ENCODE measurements at regions not wholly inside any gene's neighbourhood (a gene's known extent, or its start where the extent isn't known, plus 50 kb on each side); places are given as distances from the start of the nearest gene placed in this dataset.

GRCh38 chr13:50071379-50071778 lies 56.1 kb downstream of the KCNRG start:
- DNase-seq (ENCODE audit: low spot score), result no peak

DNA sequence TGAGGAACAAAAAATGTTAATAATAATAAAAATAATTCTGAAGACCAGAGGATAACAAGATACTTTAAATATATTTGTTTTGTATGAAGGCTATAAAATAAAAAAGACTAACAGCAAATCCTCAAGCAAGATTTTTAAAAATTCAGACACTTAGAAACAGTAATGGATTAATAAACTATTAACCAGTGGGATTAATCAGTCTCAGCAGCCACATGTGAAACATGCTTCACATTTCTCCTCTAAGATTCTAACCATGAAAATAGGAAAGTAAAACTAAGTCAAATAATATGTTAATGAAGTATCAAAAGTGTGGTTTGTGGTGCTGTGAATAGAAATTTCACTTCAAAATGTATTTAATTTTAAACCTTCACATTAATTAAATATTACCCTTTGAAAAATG lies 57.4 kb downstream of the KCNRG start:
- DNase-seq (ENCODE audit: low spot score), result no peak

DNA sequence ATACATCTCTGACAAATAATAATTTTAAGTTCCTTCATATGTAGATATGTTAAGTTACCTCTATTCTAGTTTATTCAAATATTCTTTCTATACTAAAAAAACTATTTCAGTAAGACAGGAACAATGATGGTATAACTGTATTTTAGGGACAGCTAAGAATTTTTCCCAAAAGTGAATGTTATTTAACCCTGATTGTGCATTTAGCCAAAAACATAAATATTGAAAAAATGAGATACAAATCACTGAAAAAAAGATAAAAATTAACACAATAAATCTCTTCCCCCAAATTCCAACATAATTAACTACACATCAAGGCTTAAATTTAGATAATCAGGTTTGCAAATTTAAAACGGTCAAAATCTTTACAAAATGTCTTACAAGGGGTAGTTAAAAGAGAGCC lies 58.1 kb downstream of the KCNRG start:
- DNase-seq (ENCODE audit: low spot score), result no peak

DNA sequence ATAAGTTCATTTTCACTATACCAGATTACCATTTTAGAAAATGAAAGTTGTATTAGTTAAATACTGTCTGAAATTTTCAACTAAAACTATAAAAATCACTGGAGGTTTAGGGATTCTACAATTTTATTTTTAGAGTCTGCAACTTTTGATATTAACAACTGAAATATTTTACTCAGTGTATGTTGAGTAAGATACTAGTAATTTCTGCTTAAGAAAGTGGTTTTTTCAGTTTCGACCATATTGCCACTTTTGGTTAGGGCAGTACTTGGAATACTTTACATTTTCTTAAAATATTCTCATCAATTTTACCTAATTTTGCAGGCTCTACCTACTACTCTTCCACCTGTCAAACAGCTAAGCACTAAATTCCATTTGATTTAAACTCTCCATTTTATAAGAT lies 59.6 kb downstream of the KCNRG start:
- no peak for DNase-seq (ENCODE audit: low spot score)

GRCh38 chr13:50075619-50076097 lies 60.4 kb downstream of the KCNRG start:
- DNase-seq (ENCODE audit: low spot score), result no peak

GRCh38 chr13:50077431-50077830 lies 62.2 kb downstream of the KCNRG start:
- DNase-seq (ENCODE audit: low spot score), result no peak

GRCh38 chr13:50078231-50078894 lies 63.1 kb downstream of the KCNRG start:
- no peak for DNase-seq (ENCODE audit: low spot score)

GRCh38 chr13:50078895-50079654 lies 63.8 kb downstream of the KCNRG start:
- no peak for DNase-seq (ENCODE audit: low spot score)

GRCh38 chr13:50079655-50080202 lies 64.5 kb downstream of the KCNRG start:
- DNase-seq (ENCODE audit: low spot score), result no peak

GRCh38 chr13:50080203-50080910 lies 65.1 kb downstream of the KCNRG start:
- DNase-seq (ENCODE audit: low spot score), result peak; percentile 49

- peak; percentile 47 for DNase-seq (ENCODE audit: low spot score)
Measured at GRCh38 chr13:50080911-50081678, 65.9 kb downstream of the KCNRG start.

GRCh38 chr13:50081679-50082425 lies 66.6 kb downstream of the KCNRG start:
- DNase-seq (ENCODE audit: low spot score), result peak; percentile 99

- peak; percentile 83 for DNase-seq (ENCODE audit: low spot score)
Measured at GRCh38 chr13:50082426-50083281, 67.4 kb downstream of the KCNRG start.

DNA sequence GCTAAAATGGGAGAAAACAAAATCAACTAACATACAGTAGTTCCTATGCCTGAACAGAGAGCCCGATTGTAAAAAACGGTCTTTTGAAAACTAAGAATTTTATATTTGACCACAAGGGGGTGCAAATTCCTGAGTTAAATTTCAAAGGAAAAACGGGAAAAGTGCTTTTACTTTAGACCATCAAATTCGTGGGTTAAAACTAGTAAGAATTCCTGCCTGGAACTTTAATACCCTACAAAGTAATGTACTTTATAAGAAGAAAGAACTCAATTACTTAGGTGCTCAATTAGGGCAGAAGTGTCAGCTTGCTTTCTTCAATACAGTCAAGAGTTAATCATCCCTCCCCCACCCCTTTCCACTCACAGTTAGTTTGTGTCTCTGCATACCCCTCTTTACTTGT lies 69.8 kb downstream of the KCNRG start:
- peak; percentile 71 for DNase-seq (ENCODE audit: low spot score)

GRCh38 chr13:50089633-50090032 lies 74.4 kb downstream of the KCNRG start:
- no peak for DNase-seq (ENCODE audit: low spot score)

DNA sequence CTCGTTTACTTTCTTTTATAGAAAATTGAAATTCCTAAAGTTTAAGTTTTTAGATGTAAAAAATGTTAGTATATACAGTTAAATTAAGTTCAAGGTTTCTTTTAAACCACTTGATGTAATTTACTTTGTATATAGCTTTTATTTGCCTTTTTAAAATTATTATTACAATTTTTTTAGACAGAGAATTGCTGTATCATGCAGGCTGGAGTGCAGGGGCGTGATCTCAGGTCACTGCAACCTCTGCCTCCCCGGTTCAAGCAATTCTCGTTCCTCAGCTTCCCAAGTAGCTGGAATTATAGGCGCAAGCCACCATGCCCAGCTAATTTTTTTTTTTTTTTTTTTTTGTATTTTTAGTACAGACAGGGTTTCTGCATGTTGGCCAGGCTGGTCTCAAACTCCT lies 75.0 kb downstream of the KCNRG start:
- DNase-seq (ENCODE audit: low spot score), result no peak

DNA sequence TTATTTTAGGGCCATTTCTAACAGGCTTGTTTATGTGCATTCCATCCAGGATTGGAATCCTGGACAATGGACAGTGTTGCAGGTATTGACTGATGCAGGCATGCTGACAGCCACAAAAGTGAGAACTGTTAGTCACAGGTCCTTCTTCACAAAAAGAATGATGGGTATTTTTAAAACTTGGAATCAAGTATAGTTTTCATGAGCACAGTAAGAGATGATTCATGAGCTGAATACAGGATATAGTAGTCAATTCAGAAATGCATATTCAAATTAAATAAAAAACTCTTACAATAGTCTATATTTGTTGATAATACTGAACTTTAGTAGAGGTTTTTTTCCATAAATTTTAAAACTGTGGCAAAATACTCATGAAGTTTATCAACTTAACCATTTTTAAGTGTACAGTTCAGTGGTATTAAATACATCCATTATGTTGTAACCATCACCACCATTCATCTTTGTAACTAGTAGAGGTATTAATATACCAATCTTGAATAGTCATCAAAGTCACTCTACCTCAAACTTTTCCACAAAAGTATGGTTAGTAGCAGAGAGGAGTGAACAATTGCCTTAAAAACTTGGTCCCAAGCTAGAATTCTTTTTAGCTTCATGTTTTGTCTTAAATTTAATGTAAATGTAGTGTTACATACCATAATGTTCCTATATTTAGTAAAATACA lies 79.5 kb downstream of the KCNRG start:
- no peak for DNase-seq (ENCODE audit: low spot score)

DNA sequence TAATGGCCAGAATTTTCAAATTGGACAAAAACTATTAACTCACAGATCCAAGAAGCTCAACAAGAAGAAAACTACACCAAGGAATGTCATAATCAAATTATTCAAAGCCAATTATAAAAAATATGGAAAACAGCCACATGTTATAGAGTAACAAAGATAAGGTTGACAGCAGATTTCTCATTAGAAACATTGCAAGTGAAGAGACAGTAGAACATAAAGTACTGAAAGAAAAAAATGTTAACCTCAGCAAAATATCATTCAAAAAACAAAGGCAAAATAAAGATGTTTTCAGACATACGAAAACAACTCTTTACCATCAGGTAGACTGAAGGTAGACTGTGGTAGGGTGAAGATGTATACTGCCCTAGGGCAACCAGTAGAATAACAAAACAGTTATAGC lies 83.4 kb downstream of the KCNRG start:
- no peak for DNase-seq (ENCODE audit: low spot score)

DNA sequence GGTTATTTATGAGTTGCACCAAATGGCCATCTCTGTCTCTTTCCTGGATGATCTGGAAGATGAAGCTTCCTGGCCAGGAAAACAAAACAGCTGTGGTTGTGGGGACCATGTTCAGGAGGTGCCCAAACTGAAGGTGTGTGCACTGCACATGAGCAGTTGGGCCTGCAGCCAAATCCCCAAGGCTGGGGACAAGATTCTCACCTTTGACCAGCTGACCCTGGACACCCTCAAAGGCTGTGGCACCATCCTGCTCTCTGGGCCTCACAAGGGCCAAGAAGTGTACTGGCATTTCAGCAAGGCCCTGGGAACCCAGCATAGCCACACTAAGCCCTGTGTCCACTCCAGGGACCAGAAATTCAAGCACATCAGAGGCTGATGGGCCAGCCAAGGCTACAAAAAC lies 84.2 kb downstream of the KCNRG start:
- no peak for DNase-seq (ENCODE audit: low spot score)

- DNase-seq (ENCODE audit: low spot score), result no peak
Measured at GRCh38 chr13:50101590-50101989, 86.3 kb downstream of the KCNRG start.

All from cerebellar cortex (tissue), 1 donor.